HEK293 (cell line): ENCODE measurements at regions not wholly inside any gene's neighbourhood (a gene's known extent, or its start where the extent isn't known, plus 50 kb on each side); places are given as distances from the start of the nearest gene placed in this dataset.

ENCODE experiments used
- ZNF138 ChIP-seq: fragments of 450-650 bp; formaldehyde crosslinking; IDR thresholded peaks from 2 replicates; pipeline ENCODE4 v1.5.1; 2016; ENCODE audit warnings: missing biosample characterization, missing genetic modification characterization, borderline replicate concordance
- TF ChIP-seq, protein P1 (sequence below): fragments of 450-650 bp; formaldehyde crosslinking; IDR thresholded peaks from 2 replicates; pipeline ENCODE4 v1.5.1; 2016; ENCODE audit warnings: missing biosample characterization, missing genetic modification characterization

DNA sequence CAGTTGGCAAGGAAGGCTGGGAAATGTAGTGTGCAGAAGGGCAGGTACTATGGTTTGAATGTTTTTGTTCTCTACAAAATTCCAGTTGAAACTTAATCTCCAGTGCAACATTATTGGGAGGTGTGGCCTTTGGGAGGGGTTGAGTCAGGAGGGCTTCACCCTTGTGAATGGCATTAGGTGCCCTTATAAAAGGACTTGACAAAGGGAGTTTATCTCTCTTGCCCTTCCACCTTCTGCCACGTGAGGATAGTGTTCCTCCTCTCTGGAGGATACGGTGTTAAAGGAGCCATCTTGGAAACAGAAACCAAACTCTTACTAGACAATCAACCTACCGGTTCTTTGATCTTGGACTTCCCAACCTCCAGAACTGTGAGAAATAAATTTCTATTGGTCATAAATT, 82.2 kb upstream of the LRFN2 start:
- no peak for TF ChIP-seq ZNF138 (tag by site-specific recombination)
- TF ChIP-seq, protein P1, sequence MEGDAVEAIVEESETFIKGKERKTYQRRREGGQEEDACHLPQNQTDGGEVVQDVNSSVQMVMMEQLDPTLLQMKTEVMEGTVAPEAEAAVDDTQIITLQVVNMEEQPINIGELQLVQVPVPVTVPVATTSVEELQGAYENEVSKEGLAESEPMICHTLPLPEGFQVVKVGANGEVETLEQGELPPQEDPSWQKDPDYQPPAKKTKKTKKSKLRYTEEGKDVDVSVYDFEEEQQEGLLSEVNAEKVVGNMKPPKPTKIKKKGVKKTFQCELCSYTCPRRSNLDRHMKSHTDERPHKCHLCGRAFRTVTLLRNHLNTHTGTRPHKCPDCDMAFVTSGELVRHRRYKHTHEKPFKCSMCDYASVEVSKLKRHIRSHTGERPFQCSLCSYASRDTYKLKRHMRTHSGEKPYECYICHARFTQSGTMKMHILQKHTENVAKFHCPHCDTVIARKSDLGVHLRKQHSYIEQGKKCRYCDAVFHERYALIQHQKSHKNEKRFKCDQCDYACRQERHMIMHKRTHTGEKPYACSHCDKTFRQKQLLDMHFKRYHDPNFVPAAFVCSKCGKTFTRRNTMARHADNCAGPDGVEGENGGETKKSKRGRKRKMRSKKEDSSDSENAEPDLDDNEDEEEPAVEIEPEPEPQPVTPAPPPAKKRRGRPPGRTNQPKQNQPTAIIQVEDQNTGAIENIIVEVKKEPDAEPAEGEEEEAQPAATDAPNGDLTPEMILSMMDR (tag by site-specific recombination), result no peak
